ENCODE measurements at regions not wholly inside any gene's neighbourhood (a gene's known extent, or its start where the extent isn't known, plus 50 kb on each side); places are given as distances from the start of the nearest gene placed in this dataset.

- ATAC-seq: no peak
- H3K27ac Mint-ChIP-seq: no peak overlapping the region; the same call in 1 of the 2 replicates
Observed at GRCh38 chr6:156061465-156061864, 605.8 kb upstream of the NOX3 start.

More at GRCh38 chr6:156061465-156061864, 605.8 kb upstream of the NOX3 start:
- no peaks in the 10 kb centered on the region for H3F3A ChIP-seq (replicated peaks; ENCODE audit: low read depth)
- H3K27me3 Mint-ChIP-seq (ENCODE audit: insufficient read depth, low read depth, poor library complexity): no peaks in the 10 kb centered on the region
- no peak overlapping the region for H3K4me2 ChIP-seq
- no peak overlapping the region for H3K27ac ChIP-seq (ENCODE audit: low read depth)
- no peaks in the 10 kb centered on the region for H3K36me3 ChIP-seq (ENCODE audit: insufficient read depth)
- no peak overlapping the region for H3K4me3 Mint-ChIP-seq
- H3K4me3 ChIP-seq: no peak overlapping the region
- H3K9me3 Mint-ChIP-seq: peaks cover 7% of the 10 kb centered on the region; the same call in 2 of the 3 replicates
- no peak for DNase-seq (ENCODE audit: low spot score)
- peaks cover 4% of the 10 kb centered on the region for H3K4me1 Mint-ChIP-seq
- no peak overlapping the region for H2AFZ ChIP-seq
- TF ChIP-seq JUNB (IDR thresholded peaks at IDR 0.05; ENCODE audit: unreplicated experiment) (no peak), STAT1 (IDR thresholded peaks at IDR 0.05; ENCODE audit: unreplicated experiment) (no peak), NANOG (IDR thresholded peaks at IDR 0.05; ENCODE audit: borderline replicate concordance) (no peak), CREB1 (CRISPR knock-in tag; IDR thresholded peaks at IDR 0.05; ENCODE audit: low read depth) (no peak), EZH2phosphoT487 (IDR thresholded peaks at IDR 0.05; ENCODE audit: unreplicated experiment) (no peak), ETS1 (IDR thresholded peaks at IDR 0.05) (no peak), ZNF331 (CRISPR knock-in tag; IDR thresholded peaks at IDR 0.05; ENCODE audit: low read depth) (no peak), EZH2 (IDR thresholded peaks at IDR 0.05; ENCODE audit: low read depth, unreplicated experiment) (no peak), ZNF114 (CRISPR knock-in tag; IDR thresholded peaks at IDR 0.05) (no peak), ZNF462 (CRISPR knock-in tag; IDR thresholded peaks at IDR 0.05) (no peak), POLR2AphosphoS5 (IDR thresholded peaks at IDR 0.05; ENCODE audit: low read depth) (no peak)
- TF ChIP-seq, protein P1, sequence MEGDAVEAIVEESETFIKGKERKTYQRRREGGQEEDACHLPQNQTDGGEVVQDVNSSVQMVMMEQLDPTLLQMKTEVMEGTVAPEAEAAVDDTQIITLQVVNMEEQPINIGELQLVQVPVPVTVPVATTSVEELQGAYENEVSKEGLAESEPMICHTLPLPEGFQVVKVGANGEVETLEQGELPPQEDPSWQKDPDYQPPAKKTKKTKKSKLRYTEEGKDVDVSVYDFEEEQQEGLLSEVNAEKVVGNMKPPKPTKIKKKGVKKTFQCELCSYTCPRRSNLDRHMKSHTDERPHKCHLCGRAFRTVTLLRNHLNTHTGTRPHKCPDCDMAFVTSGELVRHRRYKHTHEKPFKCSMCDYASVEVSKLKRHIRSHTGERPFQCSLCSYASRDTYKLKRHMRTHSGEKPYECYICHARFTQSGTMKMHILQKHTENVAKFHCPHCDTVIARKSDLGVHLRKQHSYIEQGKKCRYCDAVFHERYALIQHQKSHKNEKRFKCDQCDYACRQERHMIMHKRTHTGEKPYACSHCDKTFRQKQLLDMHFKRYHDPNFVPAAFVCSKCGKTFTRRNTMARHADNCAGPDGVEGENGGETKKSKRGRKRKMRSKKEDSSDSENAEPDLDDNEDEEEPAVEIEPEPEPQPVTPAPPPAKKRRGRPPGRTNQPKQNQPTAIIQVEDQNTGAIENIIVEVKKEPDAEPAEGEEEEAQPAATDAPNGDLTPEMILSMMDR (conservative IDR thresholded peaks at IDR 0.05; ENCODE audit: low read depth in 2 of 2): no peak
- TF ChIP-seq, protein P2, sequence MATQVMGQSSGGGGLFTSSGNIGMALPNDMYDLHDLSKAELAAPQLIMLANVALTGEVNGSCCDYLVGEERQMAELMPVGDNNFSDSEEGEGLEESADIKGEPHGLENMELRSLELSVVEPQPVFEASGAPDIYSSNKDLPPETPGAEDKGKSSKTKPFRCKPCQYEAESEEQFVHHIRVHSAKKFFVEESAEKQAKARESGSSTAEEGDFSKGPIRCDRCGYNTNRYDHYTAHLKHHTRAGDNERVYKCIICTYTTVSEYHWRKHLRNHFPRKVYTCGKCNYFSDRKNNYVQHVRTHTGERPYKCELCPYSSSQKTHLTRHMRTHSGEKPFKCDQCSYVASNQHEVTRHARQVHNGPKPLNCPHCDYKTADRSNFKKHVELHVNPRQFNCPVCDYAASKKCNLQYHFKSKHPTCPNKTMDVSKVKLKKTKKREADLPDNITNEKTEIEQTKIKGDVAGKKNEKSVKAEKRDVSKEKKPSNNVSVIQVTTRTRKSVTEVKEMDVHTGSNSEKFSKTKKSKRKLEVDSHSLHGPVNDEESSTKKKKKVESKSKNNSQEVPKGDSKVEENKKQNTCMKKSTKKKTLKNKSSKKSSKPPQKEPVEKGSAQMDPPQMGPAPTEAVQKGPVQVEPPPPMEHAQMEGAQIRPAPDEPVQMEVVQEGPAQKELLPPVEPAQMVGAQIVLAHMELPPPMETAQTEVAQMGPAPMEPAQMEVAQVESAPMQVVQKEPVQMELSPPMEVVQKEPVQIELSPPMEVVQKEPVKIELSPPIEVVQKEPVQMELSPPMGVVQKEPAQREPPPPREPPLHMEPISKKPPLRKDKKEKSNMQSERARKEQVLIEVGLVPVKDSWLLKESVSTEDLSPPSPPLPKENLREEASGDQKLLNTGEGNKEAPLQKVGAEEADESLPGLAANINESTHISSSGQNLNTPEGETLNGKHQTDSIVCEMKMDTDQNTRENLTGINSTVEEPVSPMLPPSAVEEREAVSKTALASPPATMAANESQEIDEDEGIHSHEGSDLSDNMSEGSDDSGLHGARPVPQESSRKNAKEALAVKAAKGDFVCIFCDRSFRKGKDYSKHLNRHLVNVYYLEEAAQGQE (IDR thresholded peaks at IDR 0.05; ENCODE audit: unreplicated experiment): no peak
- H3K36me3 Mint-ChIP-seq (ENCODE audit: low read depth): no peaks in the 10 kb centered on the region; the same call in 2 of the 3 replicates
- H3K27me3 ChIP-seq (ENCODE audit: insufficient read depth): no peaks in the 10 kb centered on the region
- peaks cover 10% of the 10 kb centered on the region; the same call in 1 of the 2 replicates for H3K9me2 ChIP-seq (ENCODE audit: insufficient read depth)
- no peaks in the 10 kb centered on the region for H4K20me1 ChIP-seq (replicated peaks; ENCODE audit: insufficient read depth)
- H3K79me2 ChIP-seq (replicated peaks; ENCODE audit: insufficient read depth): no peaks in the 10 kb centered on the region
- H3K4me1 ChIP-seq (ENCODE audit: insufficient read depth): no peaks in the 10 kb centered on the region

All from GM23338 (cell line).